A549 (cell line): ENCODE measurements at regions not wholly inside any gene's neighbourhood (a gene's known extent, or its start where the extent isn't known, plus 50 kb on each side); places are given as distances from the start of the nearest gene placed in this dataset.

ENCODE experiments used
- CTCF ChIP-seq: fragments of >200 bp; sonication (Bioruptor Twin); formaldehyde crosslinking; IDR thresholded peaks from 3 replicates; pipeline ENCODE4 v1.5.1; 2016
- EP300 ChIP-seq, 2 experiments: fragments of >200 bp; sonication (Bioruptor Twin); formaldehyde crosslinking; IDR thresholded peaks; 2 replicates in 1 of 2; 3 replicates in 1 of 2; pipeline ENCODE4 v1.6.1; 2016 to 2017
- HOXA7 ChIP-seq: fragments of 250-450 bp; sonication (Bioruptor Pico); IDR thresholded peaks from 2 replicates; pipeline ENCODE4 v1.5.0; 2020; ENCODE audit warnings: mild to moderate bottlenecking, moderate library complexity
- HOXB5 ChIP-seq: fragments of 250-450 bp; sonication (Bioruptor Pico); IDR thresholded peaks from 2 replicates; pipeline ENCODE4 v1.5.0; 2020; ENCODE audit warnings: mild to moderate bottlenecking, moderate library complexity
- MAZ ChIP-seq: fragments of 150-350 bp; IDR thresholded peaks from 2 replicates; pipeline ENCODE4 v1.6.1; 2014; ENCODE audit warnings: antibody characterized with exemption, low read depth, low read length, borderline replicate concordance
- POLR2A ChIP-seq: IDR thresholded peaks from 2 replicates; pipeline ENCODE4 v1.6.1; 2012; ENCODE audit warnings: mild to moderate bottlenecking, low read length

DNA sequence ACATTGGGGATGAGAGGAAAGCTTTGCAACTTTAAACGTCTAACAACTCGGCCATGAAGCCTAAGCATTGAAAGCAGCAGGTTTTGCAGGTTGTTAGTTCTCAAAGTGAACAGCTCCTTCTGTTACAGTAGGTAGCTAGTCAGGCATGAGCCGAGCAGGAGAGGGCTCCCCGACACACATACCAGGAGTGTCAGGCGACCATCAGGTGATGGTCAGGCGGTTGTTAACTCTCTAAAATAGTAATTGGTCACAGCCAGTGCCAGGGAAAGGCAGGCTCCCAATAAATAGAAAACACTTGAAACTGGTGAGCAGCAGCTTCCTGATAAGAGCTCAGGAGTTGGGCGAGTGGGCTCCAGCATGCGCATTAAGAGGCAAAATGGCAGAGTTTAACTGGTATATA is 53.5 kb upstream of the DAPL1 start:
- TF ChIP-seq POLR2A (no peak), CTCF (no peak), MAZ (no peak), HOXB5 (CRISPR knock-in tag) (no peak), EP300 (IDR thresholded peaks at IDR 0.05) (no peak), HOXA7 (CRISPR knock-in tag) (no peak)
